Natural killer cell treated with Interleukin-12 subunit alpha and Interleukin-12 subunit beta and Interleukin-15 and Interleukin-18, amount 100 ng/mL, for 72 hours (primary cell): ENCODE measurements at regions not wholly inside any gene's neighbourhood (a gene's known extent, or its start where the extent isn't known, plus 50 kb on each side); places are given as distances from the start of the nearest gene placed in this dataset.

Experiments
- ATAC-seq, 2 donors: fragments of 150-1000 bp; cut with Tn5 transposase in 1 of 2; sonication (Bioruptor Pico), chemical (Tn5 transposase) in 1 of 2; 2 replicates each; pipeline ENCODE4 v1.10.0; 2021
- DNase-seq: peaks from one replicate; pipeline ENCODE4 v3.0.0; 2022; ENCODE audit warnings: low spot score
- H3K27ac Mint-ChIP-seq, 2 donors: 1 replicate in 1 of 2; 2 replicates in 1 of 2; pipeline ENCODE4 v1.8.0; 2022; ENCODE audit warnings: mixed read lengths in 2 of 2, mild to moderate bottlenecking in 1 of 2, moderate library complexity in 1 of 2
- H3K27me3 Mint-ChIP-seq, 2 donors: 1 replicate in 1 of 2; 2 replicates in 1 of 2; pipeline ENCODE4 v1.8.0; 2022; ENCODE audit warnings: mixed read lengths in 2 of 2
- H3K36me3 Mint-ChIP-seq: one replicate; pipeline ENCODE4 v1.8.0; 2022; ENCODE audit warnings: mixed read lengths
- H3K4me1 Mint-ChIP-seq, 2 donors: 1 replicate in 1 of 2; 2 replicates in 1 of 2; pipeline ENCODE4 v1.8.0; 2022; ENCODE audit warnings: low read depth in 2 of 2, mixed read lengths in 2 of 2, mild to moderate bottlenecking in 1 of 2
- H3K4me3 Mint-ChIP-seq: one replicate; pipeline ENCODE4 v1.8.0; 2022; ENCODE audit warnings: mixed read lengths
- H3K9me3 Mint-ChIP-seq: 2 replicates; pipeline ENCODE4 v1.8.0; 2022; ENCODE audit warnings: mixed read lengths

- H3K9me3 Mint-ChIP-seq, result no peaks in the 10 kb centered on the region
- no peak overlapping the region for H3K27ac Mint-ChIP-seq
- no peak for ATAC-seq
- no peaks in the 10 kb centered on the region for H3K4me1 Mint-ChIP-seq
- H3K36me3 Mint-ChIP-seq, result no peaks in the 10 kb centered on the region
- DNase-seq, result no peak
- H3K4me3 Mint-ChIP-seq, result no peak overlapping the region
- H3K27me3 Mint-ChIP-seq, result no peaks in the 10 kb centered on the region
Observed at GRCh38 chr9:113781896-113782295, 94.2 kb upstream of the ZNF618 start.

GRCh38 chr9:113783475-113783874, 92.6 kb upstream of the ZNF618 start:
- Mint-ChIP-seq H3K36me3 (no peaks in the 10 kb centered on the region), H3K4me1 (no peaks in the 10 kb centered on the region), H3K4me3 (no peak overlapping the region), H3K27ac (no peak overlapping the region), H3K27me3 (no peaks in the 10 kb centered on the region), H3K9me3 (no peaks in the 10 kb centered on the region)
- no peak for ATAC-seq
- DNase-seq, result no peak

GRCh38 chr9:113785334-113785733, 90.8 kb upstream of the ZNF618 start:
- no peak for ATAC-seq
- H3K4me3 Mint-ChIP-seq, result no peak overlapping the region
- H3K36me3 Mint-ChIP-seq, result no peaks in the 10 kb centered on the region
- no peak overlapping the region for H3K27ac Mint-ChIP-seq
- DNase-seq, result no peak
- H3K27me3 Mint-ChIP-seq, result peaks cover 0 to 3% of the 10 kb centered on the region in 2 donors
- H3K9me3 Mint-ChIP-seq, result no peaks in the 10 kb centered on the region
- H3K4me1 Mint-ChIP-seq, result no peaks in the 10 kb centered on the region

- H3K27me3 Mint-ChIP-seq, result peaks cover 0 to 3% of the 10 kb centered on the region in 2 donors
- no peak overlapping the region for H3K27ac Mint-ChIP-seq
- no peaks in the 10 kb centered on the region for H3K36me3 Mint-ChIP-seq
- no peaks in the 10 kb centered on the region for H3K4me1 Mint-ChIP-seq
- no peak for DNase-seq
- H3K4me3 Mint-ChIP-seq, result no peak overlapping the region
- no peak for ATAC-seq
- H3K9me3 Mint-ChIP-seq, result no peaks in the 10 kb centered on the region
Observed at GRCh38 chr9:113786071-113786470, 90.0 kb upstream of the ZNF618 start.

GRCh38 chr9:113787871-113788270, 88.2 kb upstream of the ZNF618 start:
- DNase-seq (no peak), ATAC-seq (no peak)
- no peak overlapping the region for H3K4me3 Mint-ChIP-seq
- H3K36me3 Mint-ChIP-seq, result no peaks in the 10 kb centered on the region
- H3K9me3 Mint-ChIP-seq, result no peaks in the 10 kb centered on the region
- peaks cover 0 to 3% of the 10 kb centered on the region in 2 donors for H3K27me3 Mint-ChIP-seq
- no peak overlapping the region for H3K27ac Mint-ChIP-seq
- H3K4me1 Mint-ChIP-seq, result no peaks in the 10 kb centered on the region

GRCh38 chr9:113788616-113789330, 87.3 kb upstream of the ZNF618 start:
- Mint-ChIP-seq H3K4me1 (no peaks in the 10 kb centered on the region), H3K27ac (no peak overlapping the region), H3K9me3 (no peaks in the 10 kb centered on the region), H3K4me3 (no peak overlapping the region), H3K36me3 (no peaks in the 10 kb centered on the region), H3K27me3 (peaks cover 0 to 3% of the 10 kb centered on the region in 2 donors)
- DNase-seq, result no peak
- no peak for ATAC-seq

- ATAC-seq (no peak), DNase-seq (no peak)
- H3K36me3 Mint-ChIP-seq, result no peaks in the 10 kb centered on the region
- H3K27ac Mint-ChIP-seq, result no peak overlapping the region
- H3K4me3 Mint-ChIP-seq, result no peak overlapping the region
- no peaks in the 10 kb centered on the region for H3K9me3 Mint-ChIP-seq
- peaks cover 0 to 3% of the 10 kb centered on the region in 2 donors for H3K27me3 Mint-ChIP-seq
- no peaks in the 10 kb centered on the region for H3K4me1 Mint-ChIP-seq
Observed at GRCh38 chr9:113790093-113790492, 86.0 kb upstream of the ZNF618 start.

- no peak for DNase-seq
- H3K4me1 Mint-ChIP-seq, result no peaks in the 10 kb centered on the region
- H3K27me3 Mint-ChIP-seq, result peaks cover 5 to 6% of the 10 kb centered on the region in 2 donors
- no peak overlapping the region for H3K27ac Mint-ChIP-seq
- H3K4me3 Mint-ChIP-seq, result no peak overlapping the region
- no peak for ATAC-seq
- no peaks in the 10 kb centered on the region for H3K36me3 Mint-ChIP-seq
- no peaks in the 10 kb centered on the region for H3K9me3 Mint-ChIP-seq
Observed at GRCh38 chr9:113793558-113793957, 82.6 kb upstream of the ZNF618 start.

GRCh38 chr9:113794721-113795120, 81.4 kb upstream of the ZNF618 start:
- ATAC-seq (no peak), DNase-seq (no peak)
- no peak overlapping the region for H3K27ac Mint-ChIP-seq
- no peaks in the 10 kb centered on the region for H3K9me3 Mint-ChIP-seq
- H3K4me3 Mint-ChIP-seq, result no peak overlapping the region
- no peaks in the 10 kb centered on the region for H3K36me3 Mint-ChIP-seq
- no peaks in the 10 kb centered on the region for H3K4me1 Mint-ChIP-seq
- H3K27me3 Mint-ChIP-seq, result peaks cover 5 to 6% of the 10 kb centered on the region in 2 donors

- no peak for DNase-seq
- Mint-ChIP-seq H3K36me3 (no peaks in the 10 kb centered on the region), H3K4me1 (no peaks in the 10 kb centered on the region), H3K4me3 (no peak overlapping the region), H3K27me3 (peaks cover 2 to 6% of the 10 kb centered on the region in 2 donors), H3K27ac (no peak overlapping the region), H3K9me3 (no peaks in the 10 kb centered on the region)
- no peak for ATAC-seq
Observed at GRCh38 chr9:113795811-113796392, 80.2 kb upstream of the ZNF618 start.

- H3K36me3 Mint-ChIP-seq, result no peaks in the 10 kb centered on the region
- H3K4me1 Mint-ChIP-seq, result no peaks in the 10 kb centered on the region
- no peak overlapping the region for H3K27ac Mint-ChIP-seq
- H3K27me3 Mint-ChIP-seq, result peaks cover 2 to 6% of the 10 kb centered on the region in 2 donors
- DNase-seq (no peak), ATAC-seq (no peak)
- no peak overlapping the region for H3K4me3 Mint-ChIP-seq
- no peaks in the 10 kb centered on the region for H3K9me3 Mint-ChIP-seq
Observed at GRCh38 chr9:113796646-113797426, 79.3 kb upstream of the ZNF618 start.

GRCh38 chr9:113798062-113799030, 77.8 kb upstream of the ZNF618 start:
- no peaks in the 10 kb centered on the region for H3K4me1 Mint-ChIP-seq
- no peak overlapping the region for H3K4me3 Mint-ChIP-seq
- H3K36me3 Mint-ChIP-seq, result no peaks in the 10 kb centered on the region
- H3K27ac Mint-ChIP-seq, result no peak overlapping the region
- H3K9me3 Mint-ChIP-seq, result no peaks in the 10 kb centered on the region
- H3K27me3 Mint-ChIP-seq, result peaks cover 2 to 6% of the 10 kb centered on the region in 2 donors
- ATAC-seq (no peak), DNase-seq (no peak)

GRCh38 chr9:113800276-113800675, 75.8 kb upstream of the ZNF618 start:
- Mint-ChIP-seq H3K36me3 (no peaks in the 10 kb centered on the region), H3K27ac (no peak overlapping the region), H3K9me3 (no peaks in the 10 kb centered on the region), H3K4me3 (no peak overlapping the region), H3K4me1 (no peaks in the 10 kb centered on the region), H3K27me3 (peaks cover 2 to 6% of the 10 kb centered on the region in 2 donors)
- ATAC-seq (no peak), DNase-seq (no peak)
